Transverse colon (tissue), 4 donors: ENCODE measurements at regions not wholly inside any gene's neighbourhood (a gene's known extent, or its start where the extent isn't known, plus 50 kb on each side); places are given as distances from the start of the nearest gene placed in this dataset.

Experiments
- DNase-seq: peaks from one replicate; pipeline ENCODE4 v3.0.0-alpha.2; 2019
- H3K27ac ChIP-seq, 4 donors: fragments of 200-600 bp; sonication (generic); 2 replicates each; pipeline ENCODE4 v1.5.1; 2016 to 2018; ENCODE audit warnings: inconsistent platforms in 4 of 4
- H3K27me3 ChIP-seq: fragments of 200-600 bp; sonication (generic); 2 replicates; pipeline ENCODE4 v1.5.1; 2017; ENCODE audit warnings: inconsistent platforms
- H3K36me3 ChIP-seq, 4 donors: fragments of 200-600 bp; sonication (generic); 2 replicates each; pipeline ENCODE4 v1.5.1; 2017 to 2019; ENCODE audit warnings: inconsistent platforms in 4 of 4
- H3K4me1 ChIP-seq, 4 donors: fragments of 200-600 bp; sonication (generic); 2 replicates each; pipeline ENCODE4 v1.5.1; 2017 to 2020; ENCODE audit warnings: inconsistent platforms in 4 of 4
- H3K4me3 ChIP-seq, 4 donors: fragments of 200-600 bp; sonication (generic); 1 replicate in 1 of 4; 2 replicates in 3 of 4; pipeline versions ENCODE4 v1.5.1 to v1.6.1; 2017 to 2019; ENCODE audit warnings: inconsistent platforms in 4 of 4
- H3K9me3 ChIP-seq, 2 donors: fragments of 200-600 bp; sonication (generic); 2 replicates each; pipeline ENCODE4 v1.5.1; 2017 to 2019; ENCODE audit warnings: inconsistent platforms in 2 of 2
- EP300 ChIP-seq: sonication (generic); formaldehyde crosslinking; IDR thresholded peaks from one replicate; pipeline ENCODE4 v1.6.1; 2017; ENCODE audit warnings: antibody characterized with exemption, low read depth
- POLR2A ChIP-seq: fragments of 450-650 bp; IDR thresholded peaks from one replicate; pipeline ENCODE4 v1.6.1; 2016; ENCODE audit warnings: antibody characterized with exemption, mild to moderate bottlenecking, moderate library complexity
- POLR2AphosphoS5 ChIP-seq, 3 donors: sonication (generic); formaldehyde crosslinking; IDR thresholded peaks; one replicate each; pipeline ENCODE4 v1.6.1; 2016; ENCODE audit warnings: antibody characterized with exemption in 3 of 3
- WGBS, 2 donors: methylation state at CpG; one replicate each; pipeline ENCODE4 v1.1.5; 2018; ENCODE audit warnings: low coverage in 1 of 2; 5-methylcytosine and 5-hydroxymethylcytosine counted together
- in situ Hi-C, 4 donors: fragments of 200-750 bp; cut with MboI; loops; one replicate each; pipeline versions ENCODE4 v1.15.0 to v1.15.1; 2017; ENCODE audit warnings: low sequenced_read_pairs in 3 of 4, low pct_ligation_motif_present in 1 of 4, low pct_unique_long_range_greater_than_20kb in 1 of 4
- intact Hi-C: fragments of 100-400 bp; cut with DNase I; formaldehyde crosslinking; loops from one replicate; pipeline ENCODE4 v1.15.1; 2023; ENCODE audit warnings: low total_unique reads
- TF ChIP-seq, protein P1 (sequence below), 5 experiments: fragments of 200-600 bp in 3 of 5; fragments of 450-650 bp in 2 of 5; sonication (generic) in 3 of 5; IDR thresholded peaks; 1 replicate in 2 of 5; 2 replicates in 3 of 5; pipeline ENCODE4 v1.5.1; 2016 to 2017; ENCODE audit warnings: antibody characterized with exemption in 5 of 5, inconsistent platforms in 3 of 5, mild to moderate bottlenecking in 2 of 5, moderate library complexity in 1 of 5

DNA sequence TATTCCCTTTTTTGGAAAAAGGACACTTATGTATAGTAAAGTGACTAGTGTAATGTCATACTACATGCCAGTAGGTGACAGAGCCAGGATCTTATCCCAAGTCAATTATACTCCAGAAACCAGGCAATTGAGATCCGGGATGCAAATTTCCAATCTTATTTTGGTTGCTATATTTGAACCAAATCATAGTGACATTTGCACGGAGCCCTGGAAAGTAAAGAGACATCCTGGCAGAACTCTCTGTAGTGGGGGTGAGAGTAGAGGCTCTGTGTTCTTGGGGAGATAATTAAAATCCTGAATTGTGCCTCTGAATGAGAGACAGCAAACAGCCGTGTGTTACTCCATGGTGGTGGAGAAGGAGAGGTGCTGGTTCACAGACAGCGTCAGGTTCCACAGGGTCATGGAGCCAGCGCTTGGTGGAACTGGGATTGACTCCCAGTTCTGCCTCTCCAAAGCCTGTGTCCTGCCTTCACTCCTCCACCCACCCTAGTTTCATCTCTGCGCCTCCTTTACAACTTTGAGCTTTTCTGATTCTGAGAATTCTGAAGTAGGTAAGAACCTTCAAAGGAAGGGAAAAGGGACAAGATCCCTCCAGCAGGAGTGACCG lies 432.3 kb downstream of the PTPRU start:
- in situ Hi-C loops (no loop called here), intact Hi-C loops (no loop called here)
- no peak for DNase-seq
- Histone ChIP-seq H3K36me3 (no peaks in the 10 kb centered on the region), H3K4me1 (no peaks in the 10 kb centered on the region), H3K27me3 (peaks cover 22% of the 10 kb centered on the region), H3K9me3 (no peaks in the 10 kb centered on the region), H3K4me3 (no peak overlapping the region), H3K27ac (no peak overlapping the region)
- TF ChIP-seq POLR2A (no peak), POLR2AphosphoS5 (IDR thresholded peaks at IDR 0.05) (no peak), EP300 (no peak)
- TF ChIP-seq, protein P1, sequence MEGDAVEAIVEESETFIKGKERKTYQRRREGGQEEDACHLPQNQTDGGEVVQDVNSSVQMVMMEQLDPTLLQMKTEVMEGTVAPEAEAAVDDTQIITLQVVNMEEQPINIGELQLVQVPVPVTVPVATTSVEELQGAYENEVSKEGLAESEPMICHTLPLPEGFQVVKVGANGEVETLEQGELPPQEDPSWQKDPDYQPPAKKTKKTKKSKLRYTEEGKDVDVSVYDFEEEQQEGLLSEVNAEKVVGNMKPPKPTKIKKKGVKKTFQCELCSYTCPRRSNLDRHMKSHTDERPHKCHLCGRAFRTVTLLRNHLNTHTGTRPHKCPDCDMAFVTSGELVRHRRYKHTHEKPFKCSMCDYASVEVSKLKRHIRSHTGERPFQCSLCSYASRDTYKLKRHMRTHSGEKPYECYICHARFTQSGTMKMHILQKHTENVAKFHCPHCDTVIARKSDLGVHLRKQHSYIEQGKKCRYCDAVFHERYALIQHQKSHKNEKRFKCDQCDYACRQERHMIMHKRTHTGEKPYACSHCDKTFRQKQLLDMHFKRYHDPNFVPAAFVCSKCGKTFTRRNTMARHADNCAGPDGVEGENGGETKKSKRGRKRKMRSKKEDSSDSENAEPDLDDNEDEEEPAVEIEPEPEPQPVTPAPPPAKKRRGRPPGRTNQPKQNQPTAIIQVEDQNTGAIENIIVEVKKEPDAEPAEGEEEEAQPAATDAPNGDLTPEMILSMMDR (IDR thresholded peaks at IDR 0.05) = no peak
- 55 to 75% methylated on average over 4 to 7 of the region's 7 CpGs for WGBS, 2 donors

DNA sequence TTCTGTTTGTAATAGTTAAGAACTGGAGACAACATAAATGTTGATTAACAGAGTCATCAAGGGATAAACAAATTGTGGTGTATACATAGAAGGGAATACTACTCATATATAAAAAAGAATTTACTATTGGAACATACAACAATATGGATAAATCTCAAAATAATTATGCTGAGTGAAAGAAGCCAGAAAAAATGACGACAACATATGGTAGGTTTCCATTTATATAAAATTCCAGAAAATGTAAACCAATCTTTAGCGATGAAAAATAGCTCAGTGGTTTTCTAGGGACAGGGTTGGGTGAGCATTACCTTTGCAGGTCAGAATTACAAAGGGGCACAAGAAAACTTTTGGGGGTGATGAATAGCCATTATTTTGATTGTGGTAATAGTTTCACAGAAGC lies 431.6 kb downstream of the PTPRU start:
- no peaks in the 10 kb centered on the region for H3K9me3 ChIP-seq
- in situ Hi-C loops = no loop called here
- intact Hi-C loops = no loop called here
- peaks cover 22% of the 10 kb centered on the region for H3K27me3 ChIP-seq
- H3K4me1 ChIP-seq = no peaks in the 10 kb centered on the region
- H3K4me3 ChIP-seq = no peak overlapping the region
- TF ChIP-seq POLR2A (no peak), EP300 (no peak), POLR2AphosphoS5 (IDR thresholded peaks at IDR 0.05) (no peak)
- TF ChIP-seq, protein P1 (IDR thresholded peaks at IDR 0.05) = no peak
- no peak for DNase-seq
- 68 to 81% methylated on average over 2 of the region's 2 CpGs for WGBS, 2 donors
- no peaks in the 10 kb centered on the region for H3K36me3 ChIP-seq
- H3K27ac ChIP-seq = no peak overlapping the region

DNA sequence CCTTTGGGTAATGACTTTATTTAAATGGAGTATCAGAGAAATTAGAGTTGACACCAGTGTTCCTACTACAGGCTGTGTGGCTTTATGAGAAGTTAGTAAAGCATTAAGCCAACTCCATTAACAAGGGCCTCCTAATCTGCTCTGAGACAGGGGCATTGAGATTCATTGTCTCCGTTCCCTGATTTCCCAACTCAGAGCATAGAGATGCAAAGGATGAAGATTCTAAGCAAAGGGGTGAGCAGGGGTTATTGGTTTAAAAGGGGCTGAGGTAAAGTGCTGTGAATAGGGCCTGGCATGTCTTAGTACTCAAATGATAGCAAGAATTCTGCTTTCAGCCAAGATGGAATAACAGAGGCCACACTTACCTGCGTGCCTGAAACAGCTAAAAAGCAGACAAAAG lies 428.4 kb downstream of the PTPRU start:
- in situ Hi-C loops (no loop called here), intact Hi-C loops (no loop called here)
- Histone ChIP-seq H3K27me3 (peaks cover 33% of the 10 kb centered on the region), H3K9me3 (peaks cover 4 to 9% of the 10 kb centered on the region in 2 donors), H3K4me1 (no peaks in the 10 kb centered on the region), H3K27ac (no peak overlapping the region), H3K4me3 (no peak overlapping the region), H3K36me3 (no peaks in the 10 kb centered on the region)
- no peak for DNase-seq
- WGBS, 2 donors = 71 to 78% methylated on average over 2 of the region's 2 CpGs
- TF ChIP-seq, protein P1 (IDR thresholded peaks at IDR 0.05) = no peak
- TF ChIP-seq POLR2AphosphoS5 (IDR thresholded peaks at IDR 0.05) (no peak), EP300 (no peak), POLR2A (no peak)

DNA sequence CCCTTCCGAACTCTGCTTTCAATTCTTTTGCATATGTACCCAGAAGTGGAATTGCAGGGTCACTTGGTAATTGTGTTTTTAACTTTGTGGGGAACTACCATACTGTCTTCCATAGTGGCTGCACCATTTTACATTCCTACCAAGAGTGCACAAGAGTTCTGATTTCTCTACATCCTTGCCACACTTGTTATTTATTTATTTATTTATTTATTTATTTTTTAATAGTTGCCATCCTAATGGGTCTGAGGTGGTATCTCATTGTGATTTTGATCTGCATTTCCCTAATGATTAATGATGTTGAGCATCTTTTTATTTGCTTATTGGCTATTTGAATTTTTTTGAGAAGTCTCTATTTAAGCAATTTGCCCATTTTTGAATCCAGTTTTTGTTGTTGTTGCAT lies 422.4 kb downstream of the PTPRU start:
- 44 to 59% methylated on average over 1 of the region's 1 CpG for WGBS, 2 donors
- intact Hi-C loops (no loop called here), in situ Hi-C loops (no loop called here)
- Histone ChIP-seq H3K27me3 (peaks cover 11% of the 10 kb centered on the region), H3K4me1 (no peaks in the 10 kb centered on the region), H3K27ac (no peak overlapping the region), H3K4me3 (no peak overlapping the region), H3K9me3 (peaks cover 4 to 18% of the 10 kb centered on the region in 2 donors), H3K36me3 (no peaks in the 10 kb centered on the region)
- TF ChIP-seq POLR2A (no peak), POLR2AphosphoS5 (IDR thresholded peaks at IDR 0.05) (no peak)
- no peak for DNase-seq

DNA sequence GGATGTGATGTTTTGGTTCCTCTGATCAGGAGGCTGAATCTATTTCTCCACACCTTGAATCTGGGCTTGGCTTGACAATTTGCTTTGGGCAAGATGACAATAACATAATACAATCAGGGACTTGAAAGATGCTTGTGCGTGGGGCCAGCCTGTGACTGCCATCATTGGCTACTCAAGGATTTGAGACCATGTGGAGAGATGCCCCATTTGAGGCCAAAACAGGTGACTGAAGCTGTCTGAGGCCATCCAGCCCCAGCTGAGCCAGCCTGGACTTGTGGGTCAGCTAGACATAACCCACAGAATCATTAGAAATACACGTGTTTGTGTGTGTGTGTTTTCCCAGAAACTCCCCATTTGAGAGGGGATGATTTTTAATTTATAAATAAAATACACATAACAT lies 421.5 kb downstream of the PTPRU start:
- in situ Hi-C loops = no loop called here
- no peak for DNase-seq

More for the DNA sequence above, 421.5 kb downstream of the PTPRU start:
- TF ChIP-seq, protein P1 (IDR thresholded peaks at IDR 0.05) = no peak
- no peak for TF ChIP-seq POLR2A
- no peak for TF ChIP-seq EP300
- TF ChIP-seq POLR2AphosphoS5 (IDR thresholded peaks at IDR 0.05) = no peak
- H3K4me1 ChIP-seq = no peaks in the 10 kb centered on the region
- no peak overlapping the region for H3K4me3 ChIP-seq
- H3K27me3 ChIP-seq = peaks cover 11% of the 10 kb centered on the region
- intact Hi-C loops = no loop called here
- peaks cover 4 to 18% of the 10 kb centered on the region in 2 donors for H3K9me3 ChIP-seq
- no peak overlapping the region for H3K27ac ChIP-seq
- H3K36me3 ChIP-seq = no peaks in the 10 kb centered on the region
- 76% methylated on average over 2 of the region's 2 CpGs; no CpG with 5 or more reads in 1 of the 2 donors for WGBS, 2 donors
